Keratinocyte (primary cell): ENCODE measurements at regions not wholly inside any gene's neighbourhood (a gene's known extent, or its start where the extent isn't known, plus 50 kb on each side); places are given as distances from the start of the nearest gene placed in this dataset.

ENCODE experiments used
- CTCF ChIP-seq, 3 experiments: IDR thresholded peaks in 1 of 3; conservative IDR thresholded peaks in 1 of 3; optimal IDR thresholded peaks in 1 of 3; 2 replicates in 2 of 3; 3 replicates in 1 of 3; pipeline versions ENCODE3 to v1.5.1; 2011; ENCODE audit warnings: low read length in 3 of 3, mild to moderate bottlenecking in 3 of 3, moderate library complexity in 2 of 3, control low read depth in 1 of 3, inconsistent platforms in 1 of 3; ENCODE audit not compliant: insufficient read depth in 2 of 3; ENCODE audit errors: extremely low read depth in 1 of 3
- EZH2 ChIP-seq: IDR thresholded peaks from one replicate; pipeline ENCODE4 v1.6.1; 2012; ENCODE audit warnings: inconsistent platforms, mild to moderate bottlenecking, low read length, moderate library complexity

GRCh38 chr11:116432301-116432700 is 340.5 kb downstream of the BUD13 start:
- TF ChIP-seq CTCF (optimal IDR thresholded peaks at IDR 0.05 in 1 of 3, IDR thresholded peaks at IDR 0.05 in 1 of 3, conservative IDR thresholded peaks at IDR 0.05 in 1 of 3; ENCODE audit: extremely low read depth in 1 of 3, insufficient read depth in 2 of 3, low read length in 3 of 3) = no peak
- TF ChIP-seq EZH2 = no peak
